Common myeloid progenitor, CD34-positive (primary cell): ENCODE measurements at regions not wholly inside any gene's neighbourhood (a gene's known extent, or its start where the extent isn't known, plus 50 kb on each side); places are given as distances from the start of the nearest gene placed in this dataset.
"Not testable (repeated sequence)": the region's sequence is repeated elsewhere in the genome, so short reads cannot be mapped to it uniquely, and the experiment has no call there.

Experiments
- CTCF ChIA-PET: fragments of 350-600 bp; sonication (Branson Sonifier 250); formaldehyde crosslinking; loops from one replicate; lab custom pipeline; 2021; ENCODE audit warnings: antibody characterized with exemption; lab: Charles Lee
- POLR2A ChIA-PET: fragments of 350-600 bp; sonication (Branson Sonifier 250); formaldehyde crosslinking; loops from one replicate; lab custom pipeline; 2021; ENCODE audit warnings: antibody characterized with exemption; lab: Charles Lee
- DNase-seq, 3 donors: peaks; one replicate each; pipeline versions ENCODE4 v3.0.0 to v3.0.0-alpha.2; 2013
- H3K27ac ChIP-seq, 2 experiments: 1 replicate in 1 of 2; 2 replicates in 1 of 2; pipeline ENCODE4 v1.7.0; 2013; ENCODE audit warnings: inconsistent platforms in 2 of 2, low read length in 2 of 2, mild to moderate bottlenecking in 2 of 2, low read depth in 1 of 2, moderate library complexity in 1 of 2; ENCODE audit not compliant: severe bottlenecking in 2 of 2, insufficient read depth in 1 of 2, poor library complexity in 1 of 2
- H3K27me3 ChIP-seq, 5 experiments: replicated peaks in 2 of 5; 1 replicate in 3 of 5; 2 replicates in 2 of 5; pipeline versions ENCODE4 v1.6.1 to v1.7.0; 2013; ENCODE audit warnings: low read length in 4 of 5, mild to moderate bottlenecking in 2 of 5, moderate library complexity in 2 of 5, inconsistent platforms in 1 of 5; ENCODE audit not compliant: insufficient read depth in 5 of 5, control insufficient read depth in 4 of 5
- H3K36me3 ChIP-seq, 4 experiments: 1 replicate in 2 of 4; 2 replicates in 2 of 4; pipeline versions ENCODE4 v1.6.1 to v1.7.0; 2013; ENCODE audit warnings: low read length in 3 of 4, control low read depth in 1 of 4, mild to moderate bottlenecking in 1 of 4; ENCODE audit not compliant: control insufficient read depth in 4 of 4, insufficient read depth in 4 of 4
- H3K4me1 ChIP-seq, 4 experiments: 1 replicate in 3 of 4; 2 replicates in 1 of 4; pipeline versions ENCODE4 v1.6.1 to v1.7.1; 2013; ENCODE audit warnings: low read length in 3 of 4, mild to moderate bottlenecking in 3 of 4, control low read depth in 1 of 4, inconsistent platforms in 1 of 4, moderate library complexity in 1 of 4; ENCODE audit not compliant: control insufficient read depth in 4 of 4, insufficient read depth in 4 of 4; ENCODE audit errors: control extremely low read depth in 1 of 4
- H3K4me3 ChIP-seq, 7 experiments: 1 replicate in 4 of 7; 2 replicates in 3 of 7; pipeline versions ENCODE4 v1.5.1 to v1.7.0; 2013; ENCODE audit warnings: mild to moderate bottlenecking in 7 of 7, low read length in 6 of 7, moderate library complexity in 6 of 7, inconsistent platforms in 2 of 7, low read depth in 2 of 7, control low read depth in 1 of 7; ENCODE audit not compliant: insufficient read depth in 4 of 7, control insufficient read depth in 1 of 7; ENCODE audit errors: extremely low read depth in 1 of 7
- H3K9me3 ChIP-seq, 5 experiments: 1 replicate in 4 of 5; 2 replicates in 1 of 5; pipeline versions ENCODE4 v1.6.1 to v1.7.1; 2013; ENCODE audit warnings: low read length in 4 of 5, mild to moderate bottlenecking in 2 of 5, inconsistent platforms in 1 of 5, low read depth in 1 of 5, moderate library complexity in 1 of 5; ENCODE audit not compliant: control insufficient read depth in 4 of 5, insufficient read depth in 2 of 5; ENCODE audit errors: control extremely low read depth in 1 of 5
- WGBS: methylation state at CpG from one replicate; pipeline ENCODE4 v1.1.5; 2013; ENCODE audit not compliant: insufficient coverage; 5-methylcytosine and 5-hydroxymethylcytosine counted together

DNA sequence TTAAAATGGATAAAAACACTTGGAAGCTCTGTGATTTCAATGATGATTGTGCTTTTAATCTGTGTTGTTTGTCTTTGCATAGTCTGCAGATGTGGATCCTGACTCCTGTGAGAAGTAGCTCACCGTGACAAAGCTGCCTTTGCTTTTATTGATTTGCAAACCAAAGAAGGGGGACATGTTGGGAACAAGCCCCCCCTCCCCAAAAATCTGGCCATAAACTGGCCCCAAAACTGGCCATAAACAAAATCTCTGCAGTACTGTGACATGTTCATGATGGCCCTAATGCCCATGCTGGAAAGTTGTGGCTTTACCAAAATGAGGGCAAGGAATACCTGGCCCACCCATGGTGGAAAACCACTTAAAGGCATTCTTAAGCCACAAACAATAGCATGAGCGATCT, 202.4 kb downstream of the YTHDC2 start:
- H3K9me3 ChIP-seq, POLR2A ChIA-PET, H3K36me3 ChIP-seq, DNase-seq, H3K27me3 ChIP-seq, H3K27ac ChIP-seq, H3K4me1 ChIP-seq, H3K4me3 ChIP-seq, CTCF ChIA-PET: not testable (repeated sequence)
- WGBS: no CpG with 5 or more reads among the region's 2 CpGs

DNA sequence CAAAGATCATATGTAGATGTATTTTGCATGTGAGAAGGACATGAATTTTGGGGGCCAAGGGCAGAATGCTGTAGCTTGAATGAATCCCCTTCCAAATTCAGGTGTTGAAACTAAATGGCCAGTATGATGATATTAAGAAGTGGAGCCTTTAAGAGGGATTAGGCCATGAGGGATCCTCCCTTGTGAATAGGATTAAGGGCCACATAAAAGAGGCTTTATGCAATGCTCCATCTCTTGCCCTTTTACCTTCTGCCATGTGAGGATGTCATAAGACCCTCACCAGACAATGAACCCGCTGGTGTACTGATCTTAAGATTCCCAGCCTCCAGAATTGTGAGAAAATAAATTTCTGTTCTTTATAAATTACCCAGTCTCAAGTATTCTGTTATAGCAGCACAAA, 206.1 kb downstream of the YTHDC2 start:
- no peak for DNase-seq
- POLR2A ChIA-PET: no interaction called here
- Histone ChIP-seq H3K27me3 (no peaks in the 10 kb centered on the region), H3K9me3 (peaks cover 0 to 10% (median 0%) of the 10 kb centered on the region in 5 experiments), H3K4me3 (no peak overlapping the region), H3K36me3 (no peaks in the 10 kb centered on the region), H3K4me1 (no peaks in the 10 kb centered on the region), H3K27ac (no peak overlapping the region)
- WGBS: no CpG with 5 or more reads among the region's 1 CpG
- CTCF ChIA-PET: no interaction called here

DNA sequence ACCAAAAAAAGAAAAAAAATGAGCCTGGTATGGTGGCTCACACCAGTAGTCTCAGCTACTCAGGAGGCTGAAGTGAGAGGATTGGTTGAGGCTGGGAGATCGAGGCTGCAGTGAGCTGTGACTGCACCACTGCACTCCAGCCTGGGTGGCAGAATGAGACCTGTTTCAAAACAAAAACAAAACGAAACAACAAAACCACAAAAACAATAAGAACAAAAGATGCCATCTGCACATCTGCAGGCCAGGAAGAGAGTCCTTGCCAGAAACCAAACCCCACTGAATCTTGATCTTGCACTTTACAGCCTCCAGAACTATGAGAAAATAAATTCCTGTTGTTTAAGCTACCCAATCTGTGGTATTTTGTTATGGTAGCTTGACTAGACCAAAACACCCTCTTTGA, 207.7 kb downstream of the YTHDC2 start:
- Histone ChIP-seq H3K4me1 (no peaks in the 10 kb centered on the region), H3K36me3 (no peaks in the 10 kb centered on the region), H3K27ac (no peak overlapping the region), H3K27me3 (no peaks in the 10 kb centered on the region), H3K4me3 (no peak overlapping the region), H3K9me3 (peaks cover 0 to 7% (median 0%) of the 10 kb centered on the region in 5 experiments)
- no CpG with 5 or more reads among the region's 2 CpGs for WGBS
- ChIA-PET CTCF (no interaction called here), POLR2A (no interaction called here)
- DNase-seq: no peak

DNA sequence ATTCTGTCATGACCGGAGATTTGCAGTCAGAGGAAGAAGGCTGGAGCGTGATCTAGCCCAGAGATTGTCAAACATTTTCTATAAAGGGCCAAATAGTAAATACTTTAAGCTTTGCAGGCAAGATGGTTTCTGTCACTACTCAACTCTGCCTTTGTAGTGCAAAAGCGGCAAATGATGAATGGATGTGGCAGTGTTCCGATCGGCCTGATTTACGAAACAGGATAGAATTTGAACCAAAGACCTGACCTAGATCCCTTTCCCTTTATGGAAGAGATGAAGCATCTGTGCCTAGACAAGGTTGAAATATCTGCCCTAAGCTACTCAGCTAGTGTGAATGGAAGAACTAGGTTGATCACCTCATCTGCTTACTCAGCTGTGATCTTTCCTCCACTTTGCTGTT, 209.5 kb downstream of the YTHDC2 start:
- ChIA-PET CTCF (no interaction called here), POLR2A (no interaction called here)
- Histone ChIP-seq H3K27me3 (no peaks in the 10 kb centered on the region), H3K36me3 (no peaks in the 10 kb centered on the region), H3K4me3 (no peak overlapping the region), H3K9me3 (no peaks in the 10 kb centered on the region), H3K4me1 (no peaks in the 10 kb centered on the region), H3K27ac (no peak overlapping the region)
- DNase-seq: no peak
- WGBS: 90% methylated on average over 4 of the region's 6 CpGs

DNA sequence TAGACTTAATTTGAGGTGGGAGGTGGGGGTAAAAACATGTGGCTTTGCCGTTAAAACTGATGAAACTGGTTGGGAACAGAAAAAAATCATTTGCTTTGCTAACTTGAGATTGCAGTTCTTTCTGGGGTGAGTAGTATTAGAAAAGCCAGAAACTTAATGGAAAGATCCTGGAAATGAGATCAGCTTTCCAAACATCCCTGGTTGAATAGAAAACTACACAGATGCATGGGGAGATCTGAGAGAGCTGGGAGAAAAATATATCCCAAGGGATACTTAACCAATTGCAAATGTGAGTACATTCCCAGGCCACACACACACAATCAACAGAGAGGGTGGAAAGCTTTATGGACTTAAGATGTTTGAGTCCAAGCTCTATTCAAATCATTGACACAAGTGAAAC, 222.3 kb downstream of the YTHDC2 start:
- no peak overlapping the region for H3K27ac ChIP-seq
- H3K27me3 ChIP-seq: no peaks in the 10 kb centered on the region
- peaks cover 0 to 2% (median 0%) of the 10 kb centered on the region in 5 experiments for H3K9me3 ChIP-seq
- no peak overlapping the region for H3K4me3 ChIP-seq
- no peaks in the 10 kb centered on the region for H3K36me3 ChIP-seq
- WGBS: 89% methylated on average over 1 of the region's 1 CpG
- POLR2A ChIA-PET: no interaction called here
- DNase-seq: no peak
- CTCF ChIA-PET: no interaction called here
- no peaks in the 10 kb centered on the region for H3K4me1 ChIP-seq

DNA sequence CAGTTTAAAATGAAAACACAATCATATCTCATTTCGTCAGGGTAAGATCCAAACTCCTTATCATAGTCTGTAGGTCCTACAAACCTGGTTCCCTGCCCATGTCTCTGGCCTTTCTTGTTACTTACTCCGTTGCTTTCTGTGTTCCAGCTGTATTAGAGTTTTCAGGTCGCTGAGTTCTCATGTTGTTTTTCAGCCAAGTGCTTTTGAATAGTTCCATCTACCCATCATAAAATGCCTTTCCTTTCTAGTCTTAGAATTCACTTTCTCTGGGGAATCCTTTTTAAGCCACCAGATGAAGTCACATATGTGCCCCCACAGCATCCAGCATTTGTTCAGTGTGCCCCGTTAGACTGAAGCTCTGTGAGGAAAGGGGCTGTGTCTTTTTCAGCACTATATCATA, 228.7 kb downstream of the YTHDC2 start:
- no peaks in the 10 kb centered on the region for H3K36me3 ChIP-seq
- no peaks in the 10 kb centered on the region for H3K27me3 ChIP-seq
- H3K9me3 ChIP-seq: peaks cover 0 to 2% (median 0%) of the 10 kb centered on the region in 5 experiments
- CTCF ChIA-PET: no interaction called here
- DNase-seq: no peak
- H3K27ac ChIP-seq: no peak overlapping the region
- H3K4me3 ChIP-seq: no peak overlapping the region
- 91% methylated on average over 3 of the region's 4 CpGs for WGBS
- no peaks in the 10 kb centered on the region for H3K4me1 ChIP-seq
- POLR2A ChIA-PET: no interaction called here

DNA sequence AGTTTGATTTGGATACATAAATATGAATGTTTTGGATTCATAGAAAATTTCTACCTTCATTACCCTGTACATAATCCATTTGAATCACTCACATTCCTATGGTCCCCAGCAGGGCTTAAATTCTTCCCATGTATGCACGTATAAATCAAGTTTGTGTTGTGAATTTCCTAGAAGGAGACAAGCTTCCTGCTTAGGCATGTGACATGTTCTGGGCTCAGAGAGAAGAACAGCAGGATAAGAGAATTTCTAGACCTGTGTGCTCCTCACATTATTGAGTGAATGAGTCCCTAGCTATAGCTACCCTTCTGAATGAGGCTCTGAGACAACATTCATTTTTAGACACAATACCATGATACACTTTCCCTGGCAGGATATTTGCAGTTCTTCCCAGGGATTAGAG, 229.1 kb downstream of the YTHDC2 start:
- H3K27me3 ChIP-seq: no peaks in the 10 kb centered on the region
- no CpG with 5 or more reads among the region's 1 CpG for WGBS
- DNase-seq: no peak
- ChIA-PET CTCF (no interaction called here), POLR2A (no interaction called here)
- H3K36me3 ChIP-seq: no peaks in the 10 kb centered on the region
- H3K4me3 ChIP-seq: no peak overlapping the region
- peaks cover 0 to 2% (median 0%) of the 10 kb centered on the region in 5 experiments for H3K9me3 ChIP-seq
- no peak overlapping the region for H3K27ac ChIP-seq
- H3K4me1 ChIP-seq: no peaks in the 10 kb centered on the region
